Neural cell (in vitro differentiated cells): ENCODE measurements at regions not wholly inside any gene's neighbourhood (a gene's known extent, or its start where the extent isn't known, plus 50 kb on each side); places are given as distances from the start of the nearest gene placed in this dataset.

Experiments
- H2AFZ ChIP-seq: fragments of 200-600, 300-800 bp; sonication (generic), shearing (Covaris generic); 2 replicates; pipeline ENCODE4 v1.6.0; 2014; ENCODE audit warnings: low read depth, mild to moderate bottlenecking, antibody characterized with exemption, low read length, moderate library complexity
- H3F3A ChIP-seq: fragments of 200-600 bp; shearing (Covaris generic); 2 replicates; pipeline ENCODE4 v1.6.1; 2016; ENCODE audit warnings: mild to moderate bottlenecking, moderate library complexity, mixed read lengths, antibody characterized with exemption, low read length; ENCODE audit not compliant: insufficient read depth, poor library complexity, severe bottlenecking
- H3K27ac ChIP-seq: fragments of 200-600, 300-800 bp; sonication (generic), shearing (Covaris generic); 2 replicates; pipeline ENCODE4 v1.5.1; 2014; ENCODE audit warnings: mild to moderate bottlenecking, low read length, moderate library complexity
- H3K27me3 ChIP-seq: fragments of 300-800, 200-600 bp; sonication (generic), shearing (Covaris generic); 2 replicates; pipeline ENCODE4 v1.6.0; 2014; ENCODE audit warnings: mild to moderate bottlenecking, low read depth, low read length, moderate library complexity; ENCODE audit not compliant: insufficient read depth
- H3K36me3 ChIP-seq: fragments of 300-800, 200-600 bp; sonication (generic), shearing (Covaris generic); 2 replicates; pipeline ENCODE4 v1.5.1; 2014; ENCODE audit warnings: mild to moderate bottlenecking, antibody characterized with exemption, low read length, moderate library complexity; ENCODE audit not compliant: insufficient read depth
- H3K4me2 ChIP-seq: fragments of 300-800, 200-600 bp; sonication (generic), shearing (Covaris generic); 2 replicates; pipeline ENCODE4 v1.6.0; 2014; ENCODE audit warnings: mild to moderate bottlenecking, low read length
- H3K4me3 ChIP-seq: fragments of 300-800, 200-600 bp; sonication (generic), shearing (Covaris generic); 2 replicates; pipeline ENCODE4 v1.5.1; 2014; ENCODE audit warnings: mild to moderate bottlenecking, low read length, moderate library complexity
- H3K79me2 ChIP-seq: fragments of 200-600 bp; shearing (Covaris generic); replicated peaks from 2 replicates; pipeline ENCODE4 v1.6.0; 2014; ENCODE audit warnings: mild to moderate bottlenecking, low read length, moderate library complexity; ENCODE audit not compliant: insufficient read depth
- H3K9ac ChIP-seq: fragments of 300-800, 200-600 bp; sonication (generic), shearing (Covaris generic); 2 replicates; pipeline ENCODE4 v1.6.1; 2016; ENCODE audit warnings: mild to moderate bottlenecking, low read length, mixed read lengths
- H3K9me2 ChIP-seq: fragments of 200-600 bp; shearing (Covaris generic); 2 replicates; pipeline ENCODE4 v1.6.1; 2016; ENCODE audit warnings: mild to moderate bottlenecking, low read length, mixed read lengths; ENCODE audit not compliant: insufficient read depth
- H3K9me3 ChIP-seq: fragments of 200-600, 300-800 bp; sonication (generic), shearing (Covaris generic); 2 replicates; pipeline ENCODE4 v1.6.1; 2016; ENCODE audit warnings: mild to moderate bottlenecking, mixed run types, low read length, moderate library complexity, mixed read lengths
- H4K20me1 ChIP-seq: fragments of 200-600 bp; shearing (Covaris generic); 2 replicates; pipeline ENCODE4 v1.6.1; 2016; ENCODE audit warnings: mild to moderate bottlenecking, mixed run types; ENCODE audit not compliant: insufficient read depth
- EP300 ChIP-seq: fragments of 450-650 bp; conservative IDR thresholded peaks from 2 replicates; pipeline ENCODE4 v1.6.1; 2014; ENCODE audit warnings: antibody characterized with exemption, mild to moderate bottlenecking, moderate library complexity; ENCODE audit not compliant: poor library complexity, severe bottlenecking
- EZH2 ChIP-seq: fragments of 200-600, 300-800 bp; shearing (Covaris generic), sonication (generic); IDR thresholded peaks from 2 replicates; pipeline ENCODE4 v1.6.1; 2014; ENCODE audit warnings: antibody characterized with exemption, low read length, borderline replicate concordance, mild to moderate bottlenecking; ENCODE audit not compliant: insufficient read depth, poor library complexity, severe bottlenecking
- MXI1 ChIP-seq: fragments of 450-650 bp; conservative IDR thresholded peaks from 2 replicates; pipeline ENCODE4 v1.6.1; 2014; ENCODE audit warnings: antibody characterized with exemption, mild to moderate bottlenecking; ENCODE audit not compliant: poor library complexity, severe bottlenecking
- POLR2AphosphoS5 ChIP-seq: IDR thresholded peaks from 2 replicates; pipeline ENCODE4 v1.6.1; 2012
- RAD21 ChIP-seq: fragments of 450-650 bp; conservative IDR thresholded peaks from 2 replicates; pipeline ENCODE4 v1.6.1; 2014; ENCODE audit warnings: antibody characterized with exemption, mild to moderate bottlenecking, moderate library complexity
- REST ChIP-seq: IDR thresholded peaks from 2 replicates; pipeline ENCODE4 v1.6.1; 2012; ENCODE audit warnings: borderline replicate concordance
- SMC3 ChIP-seq: fragments of 450-650 bp; conservative IDR thresholded peaks from 2 replicates; pipeline ENCODE4 v1.6.1; 2014; ENCODE audit warnings: antibody characterized with exemption, mild to moderate bottlenecking, moderate library complexity; ENCODE audit not compliant: poor library complexity
- TAF1 ChIP-seq: IDR thresholded peaks from 2 replicates; pipeline ENCODE4 v1.6.1; 2012; ENCODE audit warnings: low read depth
- TF ChIP-seq, protein P1 (sequence below): fragments of 450-650 bp; IDR thresholded peaks from 2 replicates; pipeline ENCODE4 v1.5.1; 2014; ENCODE audit warnings: antibody characterized with exemption, mild to moderate bottlenecking, moderate library complexity; ENCODE audit not compliant: poor library complexity, severe bottlenecking

- Histone ChIP-seq H3K79me2 (no peaks in the 10 kb centered on the region), H3K27me3 (no peaks in the 10 kb centered on the region), H3K4me2 (no peak overlapping the region), H3K9me3 (no peaks in the 10 kb centered on the region), H3K9ac (no peak overlapping the region), H3F3A (no peaks in the 10 kb centered on the region), H3K9me2 (no peaks in the 10 kb centered on the region), H3K36me3 (no peaks in the 10 kb centered on the region), H3K27ac (no peak overlapping the region), H4K20me1 (no peaks in the 10 kb centered on the region), H3K4me3 (no peak overlapping the region), H2AFZ (no peak overlapping the region)
- TF ChIP-seq POLR2AphosphoS5 (no peak), EZH2 (no peak), TAF1 (no peak), RAD21 (no peak), REST (no peak), MXI1 (no peak), EP300 (no peak), SMC3 (no peak)
- TF ChIP-seq, protein P1, sequence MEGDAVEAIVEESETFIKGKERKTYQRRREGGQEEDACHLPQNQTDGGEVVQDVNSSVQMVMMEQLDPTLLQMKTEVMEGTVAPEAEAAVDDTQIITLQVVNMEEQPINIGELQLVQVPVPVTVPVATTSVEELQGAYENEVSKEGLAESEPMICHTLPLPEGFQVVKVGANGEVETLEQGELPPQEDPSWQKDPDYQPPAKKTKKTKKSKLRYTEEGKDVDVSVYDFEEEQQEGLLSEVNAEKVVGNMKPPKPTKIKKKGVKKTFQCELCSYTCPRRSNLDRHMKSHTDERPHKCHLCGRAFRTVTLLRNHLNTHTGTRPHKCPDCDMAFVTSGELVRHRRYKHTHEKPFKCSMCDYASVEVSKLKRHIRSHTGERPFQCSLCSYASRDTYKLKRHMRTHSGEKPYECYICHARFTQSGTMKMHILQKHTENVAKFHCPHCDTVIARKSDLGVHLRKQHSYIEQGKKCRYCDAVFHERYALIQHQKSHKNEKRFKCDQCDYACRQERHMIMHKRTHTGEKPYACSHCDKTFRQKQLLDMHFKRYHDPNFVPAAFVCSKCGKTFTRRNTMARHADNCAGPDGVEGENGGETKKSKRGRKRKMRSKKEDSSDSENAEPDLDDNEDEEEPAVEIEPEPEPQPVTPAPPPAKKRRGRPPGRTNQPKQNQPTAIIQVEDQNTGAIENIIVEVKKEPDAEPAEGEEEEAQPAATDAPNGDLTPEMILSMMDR: no peak
These were observed 265.0 kb downstream of the ZNF608 start for GRCh38 chr5:124481419-124481818.

DNA sequence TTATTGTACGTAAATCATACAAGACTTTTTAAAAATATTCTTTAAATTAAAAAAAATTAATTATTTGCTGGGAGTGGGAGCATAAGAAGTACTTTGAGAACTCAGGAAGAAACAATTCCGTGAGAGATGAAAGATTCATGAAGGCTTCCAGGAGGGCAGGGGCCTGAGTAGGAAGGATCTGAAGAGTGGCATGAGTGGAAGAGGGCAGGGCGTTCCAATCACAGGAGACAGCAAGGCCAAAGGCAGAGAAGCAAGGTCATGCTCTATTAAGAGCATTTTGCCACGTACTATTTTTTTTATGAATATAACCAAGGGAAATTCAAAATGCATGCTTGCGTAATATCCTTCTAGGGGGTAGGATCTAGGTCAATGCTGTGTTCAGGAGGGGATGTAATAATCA, 265.5 kb downstream of the ZNF608 start:
- Histone ChIP-seq H3K9me2 (no peaks in the 10 kb centered on the region), H3K27me3 (no peaks in the 10 kb centered on the region), H3K9me3 (no peaks in the 10 kb centered on the region), H3K36me3 (no peaks in the 10 kb centered on the region), H2AFZ (no peak overlapping the region), H4K20me1 (no peaks in the 10 kb centered on the region), H3K9ac (no peak overlapping the region), H3F3A (no peaks in the 10 kb centered on the region), H3K4me3 (no peak overlapping the region), H3K4me2 (no peak overlapping the region), H3K27ac (no peak overlapping the region), H3K79me2 (no peaks in the 10 kb centered on the region)
- no peak for TF ChIP-seq REST
- no peak for TF ChIP-seq MXI1
- TF ChIP-seq SMC3: no peak
- TF ChIP-seq POLR2AphosphoS5: no peak
- TF ChIP-seq, protein P1: no peak
- no peak for TF ChIP-seq EP300
- no peak for TF ChIP-seq TAF1
- TF ChIP-seq RAD21: no peak
